ENCODE measurements at regions not wholly inside any gene's neighbourhood (a gene's known extent, or its start where the extent isn't known, plus 50 kb on each side); places are given as distances from the start of the nearest gene placed in this dataset.

- peaks cover 10 to 41% of the 10 kb centered on the region in 2 donors for H3K27me3 Mint-ChIP-seq
- no peak overlapping the region for H3K27ac Mint-ChIP-seq
- DNase-seq: no peak
- Histone ChIP-seq H3K9me3 (ENCODE audit: low read length) (no peaks in the 10 kb centered on the region), H3K4me3 (ENCODE audit: low read length) (no peak overlapping the region), H3K27ac (ENCODE audit: low read depth, low read length) (no peak overlapping the region), H3K36me3 (ENCODE audit: insufficient read depth, low read length) (no peaks in the 10 kb centered on the region), H3K27me3 (ENCODE audit: insufficient read depth, low read length, poor library complexity, severe bottlenecking) (peaks cover 12% of the 10 kb centered on the region), H3K4me1 (ENCODE audit: insufficient read depth, low read length) (no peaks in the 10 kb centered on the region)
- peaks cover 0 to 3% (median 0%) of the 10 kb centered on the region in 5 donors for H3K9me3 Mint-ChIP-seq
- peaks cover 4 to 17% (median 4%) of the 10 kb centered on the region in 3 donors for H3K4me1 Mint-ChIP-seq
- POLR2A ChIA-PET: no interaction called here
- H3K36me3 Mint-ChIP-seq: no peaks in the 10 kb centered on the region
- CTCF ChIA-PET: no interaction called here
- no peak overlapping the region for H3K4me3 Mint-ChIP-seq
Measured at GRCh38 chr20:62549499-62550086, 73.8 kb upstream of the GATA5 start.

GRCh38 chr20:62550087-62550632 lies 74.4 kb upstream of the GATA5 start:
- Histone ChIP-seq H3K27ac (ENCODE audit: low read depth, low read length) (no peak overlapping the region), H3K4me3 (ENCODE audit: low read length) (no peak overlapping the region), H3K4me1 (ENCODE audit: insufficient read depth, low read length) (no peaks in the 10 kb centered on the region), H3K9me3 (ENCODE audit: low read length) (no peaks in the 10 kb centered on the region), H3K27me3 (ENCODE audit: insufficient read depth, low read length, poor library complexity, severe bottlenecking) (peaks cover 12% of the 10 kb centered on the region), H3K36me3 (ENCODE audit: insufficient read depth, low read length) (no peaks in the 10 kb centered on the region)
- Mint-ChIP-seq H3K9me3 (peaks cover 0 to 3% (median 0%) of the 10 kb centered on the region in 5 donors), H3K4me3 (peak overlapping the region in 6 of 7 donors; percentile 70 to 84 (median 76)), H3K4me1 (peaks cover 4 to 17% (median 4%) of the 10 kb centered on the region in 3 donors), H3K27me3 (peaks cover 12 to 43% of the 10 kb centered on the region in 2 donors), H3K27ac (peak overlapping the region in 2 of 8 donors; percentile 17 to 58), H3K36me3 (no peaks in the 10 kb centered on the region)
- DNase-seq: no peak
- ChIA-PET POLR2A (no interaction called here), CTCF (no interaction called here)

- no peaks in the 10 kb centered on the region for H3K4me1 ChIP-seq (ENCODE audit: insufficient read depth, low read length)
- no peaks in the 10 kb centered on the region for H3K36me3 Mint-ChIP-seq
- no peaks in the 10 kb centered on the region for H3K9me3 ChIP-seq (ENCODE audit: low read length)
- peaks cover 4 to 17% (median 4%) of the 10 kb centered on the region in 3 donors for H3K4me1 Mint-ChIP-seq
- peaks cover 17% of the 10 kb centered on the region for H3K27me3 ChIP-seq (ENCODE audit: insufficient read depth, low read length, poor library complexity, severe bottlenecking)
- CTCF ChIA-PET: interaction anchor here (0.8 kb wide), 1 partner anchor 348 kb away, joined by 3 read pairs; no protein-coding TSS in a partner anchor
- no peak overlapping the region for H3K27ac Mint-ChIP-seq
- peak overlapping the region; percentile 26 to 60 (median 47) for H3K4me3 Mint-ChIP-seq
- peaks cover 0 to 3% (median 0%) of the 10 kb centered on the region in 5 donors for H3K9me3 Mint-ChIP-seq
- DNase-seq: no peak
- H3K27ac ChIP-seq (ENCODE audit: low read depth, low read length): no peak overlapping the region
- no peaks in the 10 kb centered on the region for H3K36me3 ChIP-seq (ENCODE audit: insufficient read depth, low read length)
- no peak overlapping the region for H3K4me3 ChIP-seq (ENCODE audit: low read length)
- H3K27me3 Mint-ChIP-seq: peaks cover 12 to 49% of the 10 kb centered on the region in 2 donors
- POLR2A ChIA-PET: no interaction called here
Measured at GRCh38 chr20:62551407-62552323, 75.9 kb upstream of the GATA5 start.

GRCh38 chr20:62552613-62553012 lies 76.8 kb upstream of the GATA5 start:
- H3K27me3 Mint-ChIP-seq: peaks cover 16 to 55% of the 10 kb centered on the region in 2 donors
- Histone ChIP-seq H3K4me1 (ENCODE audit: insufficient read depth, low read length) (no peaks in the 10 kb centered on the region), H3K36me3 (ENCODE audit: insufficient read depth, low read length) (no peaks in the 10 kb centered on the region), H3K4me3 (ENCODE audit: low read length) (no peak overlapping the region), H3K27ac (ENCODE audit: low read depth, low read length) (no peak overlapping the region), H3K27me3 (ENCODE audit: insufficient read depth, low read length, poor library complexity, severe bottlenecking) (peaks cover 17% of the 10 kb centered on the region), H3K9me3 (ENCODE audit: low read length) (no peaks in the 10 kb centered on the region)
- ChIA-PET CTCF (no interaction called here), POLR2A (no interaction called here)
- peak overlapping the region in 5 of 7 donors; percentile 22 to 55 (median 24) for H3K4me3 Mint-ChIP-seq
- H3K27ac Mint-ChIP-seq: no peak overlapping the region
- H3K4me1 Mint-ChIP-seq: peaks cover 4 to 17% (median 4%) of the 10 kb centered on the region in 3 donors
- peaks cover 0 to 3% (median 0%) of the 10 kb centered on the region in 5 donors for H3K9me3 Mint-ChIP-seq
- no peaks in the 10 kb centered on the region for H3K36me3 Mint-ChIP-seq
- no peak for DNase-seq

GRCh38 chr20:62553136-62553837 lies 77.5 kb upstream of the GATA5 start:
- H3K4me3 Mint-ChIP-seq: peak overlapping the region in 1 of 7 donors; percentile 68

GRCh38 chr20:62553838-62554161 lies 78.0 kb upstream of the GATA5 start:
- Mint-ChIP-seq H3K4me3 (no peak overlapping the region), H3K4me1 (peaks cover 4 to 17% (median 4%) of the 10 kb centered on the region in 3 donors), H3K27ac (no peak overlapping the region), H3K9me3 (peaks cover 0 to 3% (median 0%) of the 10 kb centered on the region in 5 donors), H3K36me3 (no peaks in the 10 kb centered on the region), H3K27me3 (peaks cover 18 to 52% of the 10 kb centered on the region in 2 donors)
- H3K4me1 ChIP-seq (ENCODE audit: insufficient read depth, low read length): no peaks in the 10 kb centered on the region
- no peak overlapping the region for H3K4me3 ChIP-seq (ENCODE audit: low read length)
- CTCF ChIA-PET: no interaction called here
- H3K36me3 ChIP-seq (ENCODE audit: insufficient read depth, low read length): no peaks in the 10 kb centered on the region
- DNase-seq: no peak
- no peaks in the 10 kb centered on the region for H3K9me3 ChIP-seq (ENCODE audit: low read length)
- no peak overlapping the region for H3K27ac ChIP-seq (ENCODE audit: low read depth, low read length)
- POLR2A ChIA-PET: no interaction called here
- H3K27me3 ChIP-seq (ENCODE audit: insufficient read depth, low read length, poor library complexity, severe bottlenecking): peaks cover 17% of the 10 kb centered on the region

More at GRCh38 chr20:62553136-62553837, 77.5 kb upstream of the GATA5 start:
- Mint-ChIP-seq H3K27ac (no peak overlapping the region), H3K27me3 (peaks cover 18 to 55% of the 10 kb centered on the region in 2 donors), H3K9me3 (peaks cover 0 to 3% (median 0%) of the 10 kb centered on the region in 5 donors), H3K4me1 (peaks cover 4 to 17% (median 4%) of the 10 kb centered on the region in 3 donors), H3K36me3 (no peaks in the 10 kb centered on the region)
- no peak for DNase-seq
- ChIA-PET CTCF (no interaction called here), POLR2A (no interaction called here)
- Histone ChIP-seq H3K4me1 (ENCODE audit: insufficient read depth, low read length) (no peaks in the 10 kb centered on the region), H3K9me3 (ENCODE audit: low read length) (no peaks in the 10 kb centered on the region), H3K36me3 (ENCODE audit: insufficient read depth, low read length) (no peaks in the 10 kb centered on the region), H3K27ac (ENCODE audit: low read depth, low read length) (no peak overlapping the region), H3K4me3 (ENCODE audit: low read length) (no peak overlapping the region), H3K27me3 (ENCODE audit: insufficient read depth, low read length, poor library complexity, severe bottlenecking) (peaks cover 17% of the 10 kb centered on the region)

- Histone ChIP-seq H3K27me3 (ENCODE audit: insufficient read depth, low read length, poor library complexity, severe bottlenecking) (peaks cover 17% of the 10 kb centered on the region), H3K36me3 (ENCODE audit: insufficient read depth, low read length) (no peaks in the 10 kb centered on the region), H3K4me1 (ENCODE audit: insufficient read depth, low read length) (no peaks in the 10 kb centered on the region), H3K4me3 (ENCODE audit: low read length) (no peak overlapping the region), H3K27ac (ENCODE audit: low read depth, low read length) (no peak overlapping the region), H3K9me3 (ENCODE audit: low read length) (no peaks in the 10 kb centered on the region)
- peaks cover 17 to 51% of the 10 kb centered on the region in 2 donors for H3K27me3 Mint-ChIP-seq
- no peak overlapping the region for H3K27ac Mint-ChIP-seq
- peaks cover 0 to 3% (median 0%) of the 10 kb centered on the region in 5 donors for H3K9me3 Mint-ChIP-seq
- H3K4me1 Mint-ChIP-seq: peaks cover 4 to 17% (median 4%) of the 10 kb centered on the region in 3 donors
- H3K4me3 Mint-ChIP-seq: no peak overlapping the region
- CTCF ChIA-PET: no interaction called here
- no peak for DNase-seq
- POLR2A ChIA-PET: no interaction called here
- no peaks in the 10 kb centered on the region for H3K36me3 Mint-ChIP-seq
Measured at GRCh38 chr20:62554214-62554897, 78.6 kb upstream of the GATA5 start.
